PC-9 (cell line): ENCODE measurements at regions not wholly inside any gene's neighbourhood (a gene's known extent, or its start where the extent isn't known, plus 50 kb on each side); places are given as distances from the start of the nearest gene placed in this dataset.
"Not testable (repeated sequence)": the region's sequence is repeated elsewhere in the genome, so short reads cannot be mapped to it uniquely, and the experiment has no call there.

Source experiments
- BruUV-seq: library from RNA; stranded (reverse); fragments of 400-500 nt; replicated peaks from 2 replicates; lab custom pipeline; 2021; lab: Mats Ljungman, UMichigan
- CTCF ChIA-PET: fragments of 300-600 bp; sonication (Branson Sonifier 250); formaldehyde crosslinking; loops from one replicate; lab custom pipeline; 2022; ENCODE audit warnings: antibody characterized with exemption; lab: Charles Lee
- POLR2A ChIA-PET: fragments of 300-600 bp; sonication (Branson Sonifier 250); formaldehyde crosslinking; loops from one replicate; lab custom pipeline; 2022; ENCODE audit warnings: antibody characterized with exemption; ENCODE audit not compliant: unreplicated experiment; lab: Charles Lee
- DNase-seq, 2 experiments: peaks; one replicate each; pipeline versions ENCODE4 v3.0.0 to v3.0.0-alpha.2; 2015 to 2022; ENCODE audit warnings: mixed read lengths in 1 of 2
- H2AFZ ChIP-seq: fragments of 200-600 bp; sonication (generic); 2 replicates; pipeline ENCODE4 v1.8.1; 2017; ENCODE audit warnings: antibody characterized with exemption
- H3F3A ChIP-seq: fragments of 200-600 bp; sonication (generic); 2 replicates; pipeline ENCODE4 v1.8.1; 2017; ENCODE audit warnings: antibody characterized with exemption, mild to moderate bottlenecking, low read depth; ENCODE audit not compliant: insufficient read depth
- H3K27ac ChIP-seq: fragments of 200-600 bp; sonication (generic); 2 replicates; pipeline ENCODE4 v1.6.1; 2016; ENCODE audit warnings: mixed run types
- H3K27me3 ChIP-seq: fragments of 200-600 bp; sonication (generic); 2 replicates; pipeline ENCODE4 v1.6.1; 2016; ENCODE audit warnings: low read depth, mixed run types; ENCODE audit not compliant: insufficient read depth
- H3K36me3 ChIP-seq: fragments of 200-600 bp; sonication (generic); 2 replicates; pipeline ENCODE4 v1.6.1; 2016; ENCODE audit warnings: low read depth, mixed run types
- H3K4me1 ChIP-seq: fragments of 200-600 bp; sonication (generic); replicated peaks from 2 replicates; pipeline ENCODE4 v1.6.1; 2016; ENCODE audit warnings: mixed run types; ENCODE audit not compliant: insufficient read depth
- H3K4me2 ChIP-seq: fragments of 200-600 bp; sonication (generic); 2 replicates; pipeline ENCODE4 v1.6.1; 2017; ENCODE audit warnings: mixed run types
- H3K4me3 ChIP-seq: fragments of 200-600 bp; sonication (generic); 2 replicates; pipeline ENCODE4 v1.6.1; 2016; ENCODE audit warnings: mixed run types
- H3K79me2 ChIP-seq: fragments of 200-600 bp; sonication (generic); 2 replicates; pipeline ENCODE4 v1.6.1; 2017; ENCODE audit warnings: low read depth, mixed run types
- H3K9me2 ChIP-seq: fragments of 200-600 bp; sonication (generic); 2 replicates; pipeline ENCODE4 v1.8.1; 2017; ENCODE audit warnings: mild to moderate bottlenecking; ENCODE audit not compliant: insufficient read depth
- H3K9me3 ChIP-seq: fragments of 200-600 bp; sonication (generic); 2 replicates; pipeline ENCODE4 v1.8.1; 2016; ENCODE audit warnings: low read depth; ENCODE audit not compliant: insufficient read depth
- H4K20me1 ChIP-seq: fragments of 200-600 bp; sonication (generic); 2 replicates; pipeline ENCODE4 v1.8.1; 2017; ENCODE audit not compliant: insufficient read depth
- CTCF ChIP-seq: fragments of 200-600 bp; sonication (generic); conservative IDR thresholded peaks from 2 replicates; pipeline ENCODE4 v1.6.1; 2017; ENCODE audit warnings: mixed run types, antibody characterized with exemption, mild to moderate bottlenecking, moderate library complexity
- EZH2 ChIP-seq: fragments of 200-600 bp; sonication (generic); IDR thresholded peaks from 2 replicates; pipeline ENCODE4 v1.8.0; 2017; ENCODE audit warnings: antibody characterized with exemption, low read depth
- intact Hi-C: fragments of 100-400 bp; cut with micrococcal nuclease; formaldehyde crosslinking; loops from one replicate; pipeline ENCODE4 v1.10.0; 2022; ENCODE audit not compliant: unreplicated experiment

DNA sequence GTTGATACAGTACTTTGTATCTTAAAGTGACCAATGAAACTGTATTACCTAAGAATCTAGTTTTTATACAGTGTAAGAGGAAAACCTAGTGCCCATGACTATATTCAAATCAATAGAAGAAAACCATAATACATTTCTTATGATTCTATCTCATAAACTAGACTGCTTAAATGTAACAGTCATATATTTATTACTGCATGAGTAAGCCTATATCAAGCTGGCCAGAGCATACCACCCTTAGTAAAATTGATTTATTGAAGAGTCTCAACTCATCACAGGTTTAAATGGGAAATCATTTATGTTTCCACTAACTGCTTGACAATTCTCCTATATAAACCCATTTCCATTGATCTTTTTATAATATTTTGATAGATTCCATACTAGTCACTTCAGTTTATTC, 1059.2 kb upstream of the LRRTM1 start:
- no peaks in the 10 kb centered on the region for H3K79me2 ChIP-seq
- H3K9me3 ChIP-seq = no peaks in the 10 kb centered on the region
- no peaks in the 10 kb centered on the region; the same call in 1 of the 2 replicates for H3K9me2 ChIP-seq
- no peaks in the 10 kb centered on the region for H3K36me3 ChIP-seq
- H3K4me2 ChIP-seq = no peak overlapping the region
- no TSS peak for BruUV-seq
- H3K27ac ChIP-seq = no peak overlapping the region
- H3K4me3 ChIP-seq = no peak overlapping the region
- no peaks in the 10 kb centered on the region for H3K4me1 ChIP-seq
- CTCF ChIA-PET = no interaction called here
- no peak overlapping the region for H2AFZ ChIP-seq
- no peaks in the 10 kb centered on the region for H3K27me3 ChIP-seq
- no peak for TF ChIP-seq CTCF
- no peak for TF ChIP-seq EZH2
- intact Hi-C loops = no loop called here
- DNase-seq = no peak
- no peaks in the 10 kb centered on the region for H3F3A ChIP-seq
- POLR2A ChIA-PET = no interaction called here
- H4K20me1 ChIP-seq = no peaks in the 10 kb centered on the region

- BruUV-seq = not testable (repeated sequence)
Measured at GRCh38 chr2:81362468-81362867, 1057.9 kb upstream of the LRRTM1 start.

GRCh38 chr2:81355436-81355835, 1050.9 kb upstream of the LRRTM1 start:
- H3K9me2 ChIP-seq = no peaks in the 10 kb centered on the region
- H3K27ac ChIP-seq = no peak overlapping the region
- ChIA-PET CTCF (no interaction called here), POLR2A (no interaction called here)
- no peak overlapping the region for H3K4me3 ChIP-seq
- intact Hi-C loops = no loop called here
- no peaks in the 10 kb centered on the region for H3K36me3 ChIP-seq
- no peaks in the 10 kb centered on the region for H3F3A ChIP-seq
- H2AFZ ChIP-seq = no peak overlapping the region
- no TSS peak for BruUV-seq
- H3K79me2 ChIP-seq = no peaks in the 10 kb centered on the region
- H3K27me3 ChIP-seq = no peaks in the 10 kb centered on the region
- TF ChIP-seq EZH2 (no peak), CTCF (no peak)
- H3K9me3 ChIP-seq = no peaks in the 10 kb centered on the region
- no peaks in the 10 kb centered on the region for H3K4me1 ChIP-seq
- no peak overlapping the region for H3K4me2 ChIP-seq
- H4K20me1 ChIP-seq = no peaks in the 10 kb centered on the region
- DNase-seq = no peak

More at GRCh38 chr2:81362468-81362867, 1057.9 kb upstream of the LRRTM1 start:
- H3K9me2 ChIP-seq, intact Hi-C loops, CTCF ChIA-PET, H3K9me3 ChIP-seq, H3F3A ChIP-seq, H3K4me3 ChIP-seq, DNase-seq, H3K27ac ChIP-seq, H2AFZ ChIP-seq, H3K4me1 ChIP-seq, H3K4me2 ChIP-seq, H3K27me3 ChIP-seq, H4K20me1 ChIP-seq, H3K79me2 ChIP-seq, H3K36me3 ChIP-seq, POLR2A ChIA-PET: not testable (repeated sequence)

GRCh38 chr2:81334046-81334445, 1029.5 kb upstream of the LRRTM1 start:
- no peaks in the 10 kb centered on the region for H3K36me3 ChIP-seq
- H3K27ac ChIP-seq = no peak overlapping the region
- no peak overlapping the region for H2AFZ ChIP-seq
- H3K4me1 ChIP-seq = no peaks in the 10 kb centered on the region
- DNase-seq = no peak
- no peak overlapping the region for H3K4me2 ChIP-seq
- no TSS peak for BruUV-seq
- intact Hi-C loops = no loop called here
- no peaks in the 10 kb centered on the region for H3K27me3 ChIP-seq
- no peaks in the 10 kb centered on the region for H3K79me2 ChIP-seq
- H3F3A ChIP-seq = no peaks in the 10 kb centered on the region
- H3K9me3 ChIP-seq = no peaks in the 10 kb centered on the region
- ChIA-PET CTCF (no interaction called here), POLR2A (no interaction called here)
- no peak overlapping the region for H3K4me3 ChIP-seq
- TF ChIP-seq CTCF = no peak
- no peak for TF ChIP-seq EZH2
- no peaks in the 10 kb centered on the region for H4K20me1 ChIP-seq
- no peaks in the 10 kb centered on the region for H3K9me2 ChIP-seq
